Panc1 (cell line): ENCODE measurements at regions not wholly inside any gene's neighbourhood (a gene's known extent, or its start where the extent isn't known, plus 50 kb on each side); places are given as distances from the start of the nearest gene placed in this dataset.

Source experiments
- ATAC-seq: fragments of 200-7000 bp; cut with Tn5 transposase; 2 replicates; pipeline ENCODE4 v1.9.1; 2020; ENCODE audit warnings: mild to moderate bottlenecking, moderate library complexity
- BruUV-seq: library from RNA; stranded (reverse); fragments of 400-500 nt; replicated peaks from 2 replicates; lab custom pipeline; 2021; lab: Mats Ljungman, UMichigan
- CTCF ChIA-PET: fragments of 300-600 bp; sonication (Branson Sonifier 250); formaldehyde crosslinking; loops from one replicate; lab custom pipeline; 2022; ENCODE audit warnings: antibody characterized with exemption; lab: Charles Lee
- POLR2A ChIA-PET: fragments of 300-600 bp; sonication (Branson Sonifier 250); formaldehyde crosslinking; loops from one replicate; lab custom pipeline; 2022; ENCODE audit warnings: antibody characterized with exemption; lab: Charles Lee
- DNase-seq: peaks from one replicate; pipeline ENCODE4 v3.0.0-alpha.2; 2010; ENCODE audit warnings: low read depth, low spot score
- H3K27ac ChIP-seq: 2 replicates; pipeline ENCODE4 v1.5.1; 2011; ENCODE audit warnings: mild to moderate bottlenecking, low read length, inconsistent platforms
- H3K27me3 ChIP-seq: fragments of 200-500 bp; sonication (Bioruptor generic); 2 replicates; pipeline ENCODE4 v1.6.0; 2014; ENCODE audit warnings: low read length, inconsistent platforms; ENCODE audit not compliant: control insufficient read depth, insufficient read depth
- H3K36me3 ChIP-seq: fragments of 200-500 bp; sonication (Bioruptor generic); 2 replicates; pipeline ENCODE4 v1.5.1; 2014; ENCODE audit warnings: inconsistent platforms, mild to moderate bottlenecking, low read length, moderate library complexity; ENCODE audit not compliant: control insufficient read depth, insufficient read depth
- H3K4me1 ChIP-seq: 2 replicates; pipeline ENCODE4 v1.5.1; 2011; ENCODE audit warnings: inconsistent platforms, mild to moderate bottlenecking, low read length, moderate library complexity; ENCODE audit not compliant: control insufficient read depth, insufficient read depth
- H3K4me3 ChIP-seq, 2 experiments: 2 replicates each; pipeline ENCODE4 v1.5.1; 2011 to 2012; ENCODE audit warnings: low read depth in 2 of 2, low read length in 2 of 2, mild to moderate bottlenecking in 2 of 2, inconsistent platforms in 1 of 2, moderate library complexity in 1 of 2
- H3K9me3 ChIP-seq: fragments of 200-500 bp; sonication (Bioruptor generic); 2 replicates; pipeline ENCODE4 v1.5.1; 2014; ENCODE audit warnings: low read depth, mild to moderate bottlenecking, inconsistent platforms, low read length, moderate library complexity; ENCODE audit not compliant: control insufficient read depth, insufficient read depth
- CTCF ChIP-seq: fragments of 450-650 bp; IDR thresholded peaks from 2 replicates; pipeline ENCODE4 v1.5.1; 2017; ENCODE audit warnings: mild to moderate bottlenecking
- POLR2AphosphoS5 ChIP-seq: IDR thresholded peaks from 2 replicates; pipeline ENCODE4 v1.6.1; 2012; ENCODE audit warnings: mild to moderate bottlenecking, low read depth, low read length, moderate library complexity
- REST ChIP-seq, 2 experiments: IDR thresholded peaks; 2 replicates each; pipeline ENCODE4 v1.6.1; 2011 to 2012; ENCODE audit warnings: low read depth in 2 of 2, control low read depth in 1 of 2, low read length in 1 of 2, mild to moderate bottlenecking in 1 of 2, moderate library complexity in 1 of 2; ENCODE audit not compliant: insufficient read depth in 1 of 2
- SIN3A ChIP-seq: IDR thresholded peaks from 2 replicates; pipeline ENCODE4 v1.6.1; 2012; ENCODE audit warnings: low read depth, mild to moderate bottlenecking, low read length, moderate library complexity, borderline replicate concordance; ENCODE audit not compliant: insufficient read depth
- TCF7L2 ChIP-seq: IDR thresholded peaks from 2 replicates; pipeline ENCODE4 v1.6.1; 2011; ENCODE audit warnings: mild to moderate bottlenecking, low read depth, low read length, inconsistent platforms
- in situ Hi-C: cut with HindIII; loops from 2 replicates; pipeline ENCODE4 v1.10.0; 2016; ENCODE audit warnings: low sequenced_read_pairs, low pct_unique_long_range_greater_than_20kb
- intact Hi-C: fragments of 100-400 bp; cut with micrococcal nuclease; formaldehyde crosslinking; loops from one replicate; pipeline ENCODE4 v1.10.0; 2022; ENCODE audit not compliant: unreplicated experiment

GRCh38 chr4:30265716-30266115 is 454.5 kb upstream of the PCDH7 start:
- H3K27ac ChIP-seq = no peak overlapping the region
- no peak overlapping the region for H3K4me3 ChIP-seq
- CTCF ChIA-PET = no interaction called here
- no peak for DNase-seq
- POLR2A ChIA-PET = no interaction called here
- intact Hi-C loops = no loop called here
- ATAC-seq = no peak
- H3K27me3 ChIP-seq = no peaks in the 10 kb centered on the region
- no peak for TF ChIP-seq CTCF
- TF ChIP-seq SIN3A = no peak
- no peak for TF ChIP-seq POLR2AphosphoS5
- TF ChIP-seq REST (IDR thresholded peaks at IDR 0.05; ENCODE audit: insufficient read depth in 1 of 2, low read depth in 2 of 2, low read length in 1 of 2) = no peak
- no peak for TF ChIP-seq TCF7L2
- in situ Hi-C loops = no loop called here
- no peaks in the 10 kb centered on the region for H3K4me1 ChIP-seq
- no peaks in the 10 kb centered on the region for H3K9me3 ChIP-seq
- no peaks in the 10 kb centered on the region for H3K36me3 ChIP-seq
- no TSS peak for BruUV-seq

GRCh38 chr4:30268370-30268769 is 451.8 kb upstream of the PCDH7 start:
- in situ Hi-C loops (no loop called here), intact Hi-C loops (no loop called here)
- H3K9me3 ChIP-seq = no peaks in the 10 kb centered on the region
- H3K27me3 ChIP-seq = no peaks in the 10 kb centered on the region
- no peaks in the 10 kb centered on the region for H3K4me1 ChIP-seq
- H3K4me3 ChIP-seq = no peak overlapping the region
- ATAC-seq (no peak), DNase-seq (no peak)
- no peak for TF ChIP-seq TCF7L2
- TF ChIP-seq POLR2AphosphoS5 = no peak
- no peak for TF ChIP-seq SIN3A
- TF ChIP-seq CTCF = no peak
- no peak for TF ChIP-seq REST (IDR thresholded peaks at IDR 0.05; ENCODE audit: insufficient read depth in 1 of 2, low read depth in 2 of 2, low read length in 1 of 2)
- ChIA-PET CTCF (no interaction called here), POLR2A (no interaction called here)
- BruUV-seq = no TSS peak
- H3K27ac ChIP-seq = no peak overlapping the region
- H3K36me3 ChIP-seq = no peaks in the 10 kb centered on the region
